ENCODE measurements at regions not wholly inside any gene's neighbourhood (a gene's known extent, or its start where the extent isn't known, plus 50 kb on each side); places are given as distances from the start of the nearest gene placed in this dataset.
"Not testable (repeated sequence)": the region's sequence is repeated elsewhere in the genome, so short reads cannot be mapped to it uniquely, and the experiment has no call there.

DNA sequence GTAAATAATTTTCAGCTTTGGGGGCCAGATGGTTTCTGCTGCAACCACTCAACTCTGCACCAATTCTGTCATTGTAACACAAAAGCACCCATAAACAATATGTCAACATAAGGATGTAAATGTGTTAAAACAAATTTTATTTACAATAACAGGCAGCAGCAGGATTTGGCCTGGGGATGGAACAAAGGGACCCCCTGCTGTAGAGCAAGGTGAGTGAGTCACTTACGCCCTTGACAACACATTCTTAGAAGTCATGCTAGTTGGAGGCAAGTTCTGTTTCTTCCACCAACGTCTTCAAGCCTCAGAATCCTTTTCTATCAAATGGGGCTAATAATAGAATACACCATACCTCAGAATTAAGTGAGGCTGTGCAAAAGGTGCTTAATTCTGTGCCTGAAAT is 610.2 kb upstream of the SYT4 start:
- no peak for DNase-seq

DNA sequence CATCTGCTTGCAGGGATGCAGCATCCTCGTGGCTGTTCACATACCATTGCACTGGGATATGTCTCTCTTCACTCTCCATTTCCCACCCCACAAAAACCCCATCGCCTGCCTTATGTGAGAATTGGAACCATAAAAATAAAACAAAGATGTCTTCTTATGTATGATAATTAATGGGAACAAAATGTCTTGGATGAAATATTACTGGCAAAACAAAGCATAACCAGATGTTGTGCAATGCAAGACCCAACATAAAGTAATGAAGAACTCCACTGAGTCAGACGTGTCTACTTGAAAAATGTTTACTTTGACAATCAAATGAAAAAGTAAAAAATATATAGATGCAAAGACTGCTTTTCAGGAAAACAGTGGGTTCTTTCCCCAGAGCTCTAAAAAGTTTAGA is 611.3 kb upstream of the SYT4 start:
- no peak for DNase-seq

DNA sequence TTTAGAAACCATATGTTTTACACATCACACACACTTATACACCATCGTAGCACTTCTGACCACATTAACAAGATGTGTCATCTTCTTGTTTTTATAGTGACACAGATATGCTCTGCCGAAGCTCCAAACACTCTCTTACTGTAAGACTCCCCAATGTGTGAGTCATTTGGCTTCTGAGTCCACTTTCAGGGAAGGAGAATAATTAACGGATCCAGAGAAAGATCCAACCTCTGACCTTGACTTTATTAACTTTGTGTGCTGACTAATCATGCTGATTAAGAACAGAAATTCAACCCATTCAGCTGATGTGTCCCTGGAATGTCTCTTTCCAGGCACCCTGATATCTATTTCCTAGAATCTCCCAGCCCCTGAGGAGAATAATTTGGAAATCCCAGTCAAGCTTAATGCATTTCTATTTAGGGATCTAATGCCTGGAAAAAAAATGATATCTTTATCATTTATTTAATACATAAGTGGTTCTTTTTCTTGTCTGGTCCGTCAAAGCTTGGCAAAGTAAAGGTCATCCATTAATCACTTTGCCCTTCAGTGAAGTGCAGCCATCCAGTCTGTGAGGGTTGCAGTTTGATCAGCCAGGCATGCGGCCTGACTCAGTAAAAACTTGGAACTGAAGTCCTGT is 615.8 kb upstream of the SYT4 start:
- no peak for DNase-seq

DNA sequence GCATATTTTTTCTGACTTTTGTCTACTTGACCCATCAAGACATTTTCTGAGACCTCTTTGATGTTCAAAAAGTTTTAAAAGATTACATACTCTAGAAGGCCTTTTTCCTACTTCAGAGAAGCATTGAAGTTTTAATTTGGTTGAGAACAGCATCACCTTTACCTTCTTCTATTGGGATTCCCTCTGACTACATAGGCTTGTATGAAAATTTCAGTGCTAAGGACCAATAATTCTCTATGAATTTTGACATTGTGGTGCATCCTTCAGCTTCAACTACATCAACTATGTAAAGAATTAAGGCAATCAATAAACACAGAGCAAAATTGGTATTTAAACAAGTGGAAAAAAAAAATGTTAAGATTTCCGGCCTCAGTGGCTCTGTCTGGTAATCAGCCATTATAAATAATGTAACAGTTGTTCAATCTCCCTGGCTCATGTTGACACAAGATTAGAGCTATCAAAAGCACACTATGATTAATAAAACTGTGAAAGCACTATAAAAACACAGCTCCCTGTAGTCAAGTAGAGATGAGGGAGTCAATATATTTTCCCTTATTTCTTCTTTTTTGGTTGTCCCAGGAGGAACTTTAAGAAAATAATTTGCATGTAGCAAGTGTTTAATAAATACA is 627.0 kb upstream of the SYT4 start:
- DNase-seq: no peak

DNA sequence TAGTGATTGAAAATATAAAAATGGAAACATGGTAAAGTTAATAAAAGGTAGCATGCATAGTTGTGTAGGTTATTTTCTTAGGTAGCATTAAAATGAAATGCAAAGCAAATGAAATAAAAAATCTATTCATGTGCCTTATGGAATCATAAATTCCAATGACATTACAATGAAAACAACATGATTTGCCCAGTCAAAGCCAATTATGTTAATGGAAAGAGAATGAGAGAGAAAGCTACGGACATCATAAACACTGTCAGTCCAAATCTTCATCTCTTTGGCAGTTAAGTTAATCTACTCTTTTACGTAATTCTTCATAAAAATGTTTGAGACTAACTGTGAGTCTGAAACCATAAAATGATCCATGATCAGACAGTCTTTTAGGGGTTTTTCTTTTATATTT is 636.7 kb upstream of the SYT4 start:
- DNase-seq: no peak

DNA sequence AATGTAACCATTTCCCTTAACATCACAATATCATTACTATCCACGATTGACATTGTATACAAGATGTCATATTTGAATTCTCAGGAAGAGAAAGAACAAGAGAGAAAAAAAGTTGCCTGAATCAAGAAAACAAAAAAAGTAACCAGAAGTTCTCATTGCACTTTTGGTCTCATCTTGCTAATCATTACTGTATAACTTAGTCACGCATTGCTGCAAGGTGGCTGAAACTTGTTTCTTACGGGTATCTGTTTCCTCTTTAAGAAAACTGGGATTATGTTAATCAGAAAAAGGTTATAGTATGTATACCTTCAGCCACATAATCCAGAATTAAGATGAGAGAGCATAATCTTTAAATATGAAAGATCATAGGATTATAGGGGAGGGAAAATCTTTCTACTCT is 639.7 kb upstream of the SYT4 start:
- no peak for DNase-seq

DNA sequence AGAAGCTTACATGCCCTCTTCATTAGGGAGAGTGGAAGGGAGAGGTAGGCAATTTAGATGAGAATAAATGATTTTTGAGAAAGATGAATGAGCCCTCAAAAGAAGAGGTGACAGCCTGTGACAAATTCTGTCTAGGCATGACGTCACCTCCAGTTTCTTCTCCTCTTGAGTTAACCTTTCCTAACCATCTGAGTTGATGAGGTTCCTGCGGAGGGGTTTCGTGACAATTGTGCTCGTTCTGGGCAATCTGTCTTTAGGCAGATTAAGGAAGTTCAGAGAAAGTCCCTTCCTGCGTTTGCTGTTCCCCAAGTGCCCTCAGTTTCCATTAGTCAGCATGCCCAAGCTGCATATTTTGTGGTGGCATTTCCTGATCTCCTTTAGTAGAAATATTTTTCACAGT is 640.2 kb upstream of the SYT4 start:
- no peak for DNase-seq

DNA sequence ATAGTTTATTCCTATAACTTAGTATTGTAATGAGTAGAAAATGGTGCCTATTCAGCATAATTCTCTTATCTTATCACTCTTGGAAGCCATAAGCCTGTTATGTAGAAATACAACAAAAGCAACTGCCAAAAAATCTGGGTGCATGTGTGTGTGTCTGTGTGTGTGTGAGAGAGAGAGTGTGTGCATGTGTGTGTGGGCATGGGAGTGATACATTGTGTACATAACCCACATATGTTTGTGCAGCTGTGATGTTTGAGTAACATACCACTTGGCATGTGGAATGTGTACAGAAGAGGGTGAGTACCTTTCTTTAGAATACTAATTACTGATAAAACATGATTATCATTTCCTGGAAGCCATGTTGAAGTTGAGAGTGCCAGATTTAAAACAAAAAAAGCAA is 642.3 kb upstream of the SYT4 start:
- DNase-seq: peak; percentile 80

DNA sequence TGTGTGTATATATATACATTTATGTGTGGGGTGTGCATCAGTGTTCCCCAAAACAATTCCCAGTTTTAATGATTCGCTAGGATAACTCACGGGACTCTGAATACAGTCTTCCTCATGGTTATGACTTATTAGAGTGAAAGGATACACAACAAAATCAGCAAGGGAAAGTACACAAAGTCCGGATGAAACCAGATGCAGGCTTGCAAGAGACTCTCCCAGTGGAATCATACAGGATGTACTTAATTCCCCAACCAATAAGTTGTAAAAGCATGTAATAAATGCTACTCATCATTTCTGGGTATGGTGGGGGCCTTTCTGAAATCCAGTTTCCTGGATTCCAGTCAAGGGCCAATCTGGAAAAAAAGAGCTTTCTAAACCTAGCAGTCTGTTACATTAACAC is 654.1 kb upstream of the SYT4 start:
- no peak for DNase-seq

DNA sequence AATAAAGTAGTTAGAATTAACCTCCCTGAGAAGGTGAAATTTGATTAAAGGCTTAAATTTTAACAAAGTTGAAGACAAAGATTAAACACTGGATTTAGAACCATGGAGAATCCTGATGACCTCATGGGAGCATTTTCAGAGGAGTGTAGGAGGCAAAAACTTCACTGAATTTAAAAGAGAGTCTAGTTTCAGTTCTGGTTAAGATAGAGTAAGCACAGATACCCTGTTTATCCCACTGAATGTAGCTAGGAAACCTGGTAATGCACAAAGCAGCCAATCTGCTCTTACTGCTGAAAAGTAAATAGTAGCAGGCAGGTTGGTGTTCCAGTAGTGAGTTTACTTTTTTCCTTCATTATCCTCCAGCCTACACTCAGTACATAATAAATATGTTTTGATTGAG is 654.9 kb upstream of the SYT4 start:
- peak; percentile 68 for DNase-seq

DNA sequence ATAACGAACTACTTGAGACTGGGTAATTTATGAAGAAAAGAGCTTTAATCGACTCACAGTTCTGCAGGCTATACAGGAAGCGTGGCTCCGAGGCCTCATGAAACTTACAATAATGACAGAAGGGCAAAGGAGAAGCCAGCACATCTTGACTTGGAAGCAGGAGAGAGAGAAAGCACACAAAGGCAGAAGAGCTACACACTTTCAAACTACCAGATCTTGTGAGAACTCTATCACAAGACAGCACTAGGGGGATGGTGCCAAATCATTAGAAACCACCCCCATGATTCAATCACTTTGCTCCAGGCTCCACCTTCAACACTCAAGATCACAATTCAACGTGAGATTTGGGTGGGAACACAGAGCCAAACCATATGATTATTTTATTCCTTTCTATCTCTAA is 655.9 kb upstream of the SYT4 start:
- DNase-seq: no peak

DNA sequence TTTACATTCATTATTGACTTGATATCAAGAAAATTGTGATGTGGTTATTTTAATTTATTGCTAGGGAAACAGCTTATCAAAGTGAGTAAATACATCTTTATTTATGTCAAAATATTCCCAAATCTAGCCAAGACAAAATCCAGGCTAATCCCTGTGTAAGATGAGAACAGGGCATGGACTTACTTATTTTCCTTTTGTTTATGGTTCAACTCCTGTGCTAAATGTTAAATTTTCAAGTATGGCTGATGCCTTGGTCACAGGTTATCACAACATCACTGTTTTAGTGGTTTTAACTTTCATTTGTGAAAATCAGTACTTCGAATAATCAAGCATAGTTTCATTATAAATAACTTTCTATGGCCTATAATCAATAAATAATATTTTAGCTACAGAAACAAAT is 657.0 kb upstream of the SYT4 start:
- no peak for DNase-seq

DNA sequence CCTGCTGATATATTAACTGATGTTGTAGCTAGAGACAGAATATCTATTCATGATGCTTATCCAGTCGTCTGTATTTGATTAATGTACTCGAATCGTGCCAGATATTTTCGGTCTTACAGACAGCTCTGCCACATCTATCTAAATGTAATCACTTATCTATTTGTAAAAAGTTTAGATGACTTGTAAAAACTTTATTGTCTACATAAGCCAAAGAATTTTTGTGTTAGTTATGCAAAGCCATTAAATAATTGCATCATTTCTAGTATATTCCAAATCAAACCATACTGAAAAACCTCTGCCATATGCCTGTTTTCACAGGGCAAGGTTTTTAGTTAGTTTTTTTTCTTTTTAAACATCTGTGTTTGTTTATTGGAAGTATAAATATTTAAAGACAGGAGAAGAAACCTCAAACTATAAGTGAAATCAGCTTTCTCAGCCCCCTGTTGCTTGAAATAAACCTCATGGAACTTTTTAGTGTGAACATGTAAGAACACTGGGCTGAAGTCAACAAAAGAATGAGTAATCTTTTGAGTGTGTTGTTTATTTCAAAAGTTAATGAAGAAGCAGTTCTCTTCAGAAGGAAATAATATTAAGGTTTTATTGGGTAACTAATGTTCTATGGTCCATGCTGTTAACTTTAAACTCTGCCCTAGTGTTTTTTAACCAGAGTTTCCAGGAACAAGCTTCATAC is 657.6 kb upstream of the SYT4 start:
- DNase-seq: no peak

DNA sequence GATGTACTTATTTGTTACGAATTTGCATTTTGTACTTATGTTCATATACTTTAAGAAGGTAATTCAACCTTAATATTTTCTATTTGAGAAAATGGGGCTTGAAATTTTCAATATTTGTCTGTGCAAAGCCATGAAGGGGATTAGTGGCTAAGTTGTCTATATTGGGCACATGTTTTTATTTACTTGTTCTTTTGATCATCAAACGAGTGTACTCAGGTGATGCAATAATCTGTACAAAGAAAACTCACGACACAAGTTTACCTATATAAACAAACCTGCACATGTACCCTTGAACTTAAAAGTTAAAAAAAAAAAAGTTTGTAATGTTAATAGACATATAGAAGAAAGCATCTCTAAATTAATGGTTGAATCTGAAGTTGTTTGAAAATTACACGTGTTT is 658.9 kb upstream of the SYT4 start:
- DNase-seq: no peak

DNA sequence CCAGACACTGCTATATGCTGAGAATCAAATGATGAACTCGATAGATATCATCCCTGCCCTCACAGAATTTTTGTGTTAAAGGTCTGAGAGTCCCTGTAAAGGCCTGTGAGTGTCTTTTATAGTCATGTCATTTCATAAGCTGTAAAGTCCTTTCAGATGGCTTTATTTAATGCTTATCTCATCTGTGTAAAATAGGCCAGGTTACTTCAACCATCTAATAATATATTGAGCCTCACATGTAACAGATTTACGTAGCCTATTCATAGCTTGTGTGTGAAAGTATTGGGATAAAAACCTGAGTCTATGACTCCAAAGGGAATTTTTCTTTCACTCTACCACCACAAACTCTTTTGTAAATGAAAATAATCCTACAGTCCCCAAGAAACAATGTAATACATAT is 672.0 kb upstream of the SYT4 start:
- DNase-seq: no peak

DNA sequence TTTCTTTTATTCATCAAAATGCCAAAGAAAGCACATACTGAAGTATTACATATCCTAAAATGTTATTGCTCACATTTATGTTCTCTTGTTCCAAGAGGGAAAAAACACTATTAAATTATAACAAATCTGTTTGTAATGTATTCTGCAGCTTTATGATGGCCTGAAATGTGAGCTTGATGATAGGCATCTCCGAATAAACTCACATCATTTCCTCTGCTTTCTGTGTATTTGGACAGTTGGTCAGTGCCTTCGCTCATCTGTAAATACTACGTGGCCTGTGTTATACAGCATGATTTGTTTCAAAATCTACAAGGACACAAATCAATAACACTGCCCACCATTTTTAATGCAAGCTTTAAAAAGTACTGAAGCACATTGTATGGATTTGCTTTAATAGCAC is 672.8 kb upstream of the SYT4 start:
- no peak for DNase-seq

DNA sequence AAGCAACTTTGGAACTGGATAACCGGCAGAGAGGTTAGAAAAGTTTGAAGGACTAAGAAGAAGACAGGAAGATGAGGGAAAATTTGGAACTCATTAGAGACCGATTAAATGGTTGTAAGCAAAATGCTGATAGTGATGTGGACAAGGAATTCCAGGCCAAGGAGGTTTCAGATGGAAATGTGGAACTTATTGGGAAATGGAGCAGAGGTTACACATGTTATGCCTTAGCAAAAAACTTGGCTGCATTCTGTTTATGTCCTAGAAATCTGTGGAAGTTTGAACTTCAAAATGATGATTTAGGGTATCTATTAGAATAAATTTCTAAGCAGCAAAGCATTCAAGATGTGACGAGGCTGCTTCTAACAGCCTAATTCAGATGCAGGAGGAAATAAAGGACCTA is 675.1 kb upstream of the SYT4 start:
- DNase-seq: no peak

DNA sequence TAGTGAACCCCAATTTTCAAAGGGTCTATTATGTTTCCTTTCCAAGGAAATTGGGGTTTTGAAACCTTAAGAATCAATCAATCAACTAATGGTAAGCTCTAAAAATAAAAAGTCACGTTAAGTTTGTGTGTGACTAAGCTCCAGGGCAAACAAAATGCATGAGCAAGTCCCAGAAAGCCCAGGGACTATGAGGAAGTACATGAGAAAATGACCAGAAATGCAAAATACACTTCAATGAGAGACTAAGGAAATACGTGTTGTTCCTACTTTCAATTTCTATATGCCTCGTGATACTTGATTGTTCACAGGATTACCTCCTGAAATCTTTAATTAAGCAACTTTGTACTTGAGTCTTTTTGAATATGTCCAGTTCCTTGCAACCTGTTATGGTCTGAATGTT is 684.4 kb upstream of the SYT4 start:
- no peak for DNase-seq

DNA sequence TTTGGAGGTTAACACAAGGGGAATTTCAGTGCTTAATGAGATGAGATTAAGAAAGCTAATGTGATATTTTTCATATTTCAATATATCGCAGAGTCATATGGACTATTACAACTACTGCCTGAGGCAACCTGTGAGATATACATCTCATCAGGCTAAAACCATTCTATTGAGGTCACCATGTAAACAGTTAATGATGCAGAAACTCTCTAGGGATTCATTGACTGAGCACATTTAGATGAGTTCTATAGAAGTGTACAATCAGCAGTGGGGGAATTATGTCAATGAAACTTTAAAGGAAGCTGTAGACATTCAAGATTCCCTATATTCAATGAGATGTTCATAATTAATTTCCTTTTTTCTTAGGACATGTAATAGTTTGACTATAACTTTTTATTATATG is 687.4 kb upstream of the SYT4 start:
- no peak for DNase-seq

DNA sequence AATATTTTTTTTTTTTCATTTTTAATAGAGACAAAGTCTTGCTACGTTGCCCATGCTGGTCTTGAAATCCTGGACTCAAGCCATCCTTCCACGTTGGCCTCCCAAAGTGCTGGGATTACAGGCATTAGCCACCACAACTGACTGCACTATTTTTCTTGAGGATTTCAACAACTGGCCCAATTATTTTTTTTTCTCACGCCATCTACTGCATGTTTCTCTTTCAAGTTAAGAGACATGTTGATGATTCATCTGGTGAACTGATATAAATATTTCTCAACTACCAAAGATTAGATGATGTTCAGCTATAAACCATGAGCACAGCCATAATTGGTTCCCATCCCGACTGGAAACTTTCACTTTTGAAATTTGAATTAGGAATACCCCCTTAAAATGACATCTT is 688.4 kb upstream of the SYT4 start:
- DNase-seq: no peak

DNA sequence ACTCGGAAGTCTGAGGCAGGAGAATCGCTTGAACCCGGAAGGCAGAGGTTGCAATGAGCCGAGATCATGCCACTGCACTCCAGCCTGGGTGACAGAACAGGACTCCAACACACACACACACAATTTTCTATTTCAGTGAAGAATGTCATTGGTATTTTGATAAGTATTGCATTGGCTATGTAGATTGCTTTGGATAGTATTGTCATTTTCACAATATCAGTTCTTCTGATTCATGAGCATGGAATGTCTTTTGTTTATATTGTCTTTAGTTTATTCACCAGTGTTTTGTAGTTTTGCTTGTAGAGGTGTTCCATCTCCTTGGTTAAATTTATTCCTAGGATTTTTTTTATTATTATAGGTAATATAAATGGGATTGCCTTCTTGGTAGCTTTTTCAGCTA is 693.4 kb upstream of the SYT4 start:
- DNase-seq: no peak

DNA sequence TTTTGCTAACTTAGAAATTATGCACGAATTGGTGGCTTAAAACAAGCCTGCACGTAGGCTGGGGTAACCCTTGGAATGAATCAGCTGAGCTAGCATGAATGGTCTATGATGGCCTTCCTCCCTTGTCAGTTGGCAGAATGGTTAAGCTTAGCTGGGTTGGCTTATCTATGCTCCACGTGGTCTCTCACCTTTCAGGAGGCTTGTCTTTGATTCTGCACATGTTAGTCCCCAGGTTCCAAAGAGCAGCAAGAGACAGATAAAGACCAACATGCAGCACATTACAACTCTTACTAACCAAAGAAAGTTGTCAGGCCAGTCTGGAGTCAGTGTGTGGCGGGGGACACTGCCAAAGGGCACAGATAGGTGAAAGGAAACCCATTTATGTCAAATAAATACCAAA is 700.9 kb upstream of the SYT4 start:
- DNase-seq: no peak

DNA sequence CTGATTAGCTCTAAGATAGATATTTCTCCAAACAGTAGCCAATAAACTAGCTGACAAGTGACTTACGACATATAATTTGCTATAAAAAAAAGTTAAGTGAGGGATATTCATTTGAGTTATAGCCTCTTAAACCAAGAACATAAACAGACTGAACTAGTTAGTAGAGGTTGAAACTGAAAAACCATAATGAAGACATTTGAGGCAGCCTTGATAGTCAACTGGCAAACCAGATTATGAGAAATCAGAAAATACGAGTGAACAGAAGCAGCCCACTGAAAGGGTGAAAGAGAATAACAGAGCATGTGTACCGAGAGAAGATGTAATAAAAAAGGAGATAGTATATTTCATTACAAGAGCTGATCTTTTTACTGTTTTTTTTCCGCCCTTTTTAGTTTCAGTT is 698.1 kb upstream of the SETBP1 start:
- DNase-seq: no peak

DNA sequence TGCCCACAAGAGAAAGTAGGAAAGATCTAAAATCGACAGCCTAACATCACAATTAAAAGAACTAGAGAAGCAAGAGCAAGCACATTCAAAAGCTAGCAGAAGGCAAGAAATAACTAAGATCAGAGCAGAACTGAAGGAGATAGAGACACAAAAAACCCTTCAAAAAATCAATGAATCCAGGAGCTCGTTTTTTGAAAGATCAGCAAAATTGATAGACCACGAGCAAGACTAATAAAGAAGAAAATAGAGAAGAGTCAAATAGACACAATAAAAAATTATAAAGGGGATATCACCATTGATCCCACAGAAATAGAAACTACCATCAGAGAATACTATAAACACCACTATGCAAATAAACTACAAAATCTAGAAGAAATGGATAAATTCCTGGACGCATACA is 693.6 kb upstream of the SETBP1 start:
- DNase-seq: not testable (repeated sequence)

DNA sequence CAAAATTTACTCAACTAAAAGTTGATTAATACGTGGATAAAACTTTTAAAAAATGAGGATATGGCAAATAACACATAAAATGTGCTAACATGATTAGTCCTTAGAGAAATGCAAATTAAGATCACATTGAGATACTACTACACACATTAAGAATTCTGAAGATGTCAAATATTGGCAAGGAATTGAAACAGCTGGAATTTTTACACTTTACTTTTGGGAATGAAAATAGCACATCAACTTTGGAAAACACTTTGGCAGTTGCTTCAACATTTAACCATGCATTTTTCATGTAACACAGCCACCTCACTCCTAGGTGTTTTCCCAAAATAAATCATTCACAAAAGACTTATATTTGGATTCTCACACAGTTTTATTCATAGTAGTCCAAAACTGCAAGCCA is 687.9 kb upstream of the SETBP1 start:
- DNase-seq: no peak
